ENCODE measurements at regions not wholly inside any gene's neighbourhood (a gene's known extent, or its start where the extent isn't known, plus 50 kb on each side); places are given as distances from the start of the nearest gene placed in this dataset.

- TF ChIP-seq, protein P1, sequence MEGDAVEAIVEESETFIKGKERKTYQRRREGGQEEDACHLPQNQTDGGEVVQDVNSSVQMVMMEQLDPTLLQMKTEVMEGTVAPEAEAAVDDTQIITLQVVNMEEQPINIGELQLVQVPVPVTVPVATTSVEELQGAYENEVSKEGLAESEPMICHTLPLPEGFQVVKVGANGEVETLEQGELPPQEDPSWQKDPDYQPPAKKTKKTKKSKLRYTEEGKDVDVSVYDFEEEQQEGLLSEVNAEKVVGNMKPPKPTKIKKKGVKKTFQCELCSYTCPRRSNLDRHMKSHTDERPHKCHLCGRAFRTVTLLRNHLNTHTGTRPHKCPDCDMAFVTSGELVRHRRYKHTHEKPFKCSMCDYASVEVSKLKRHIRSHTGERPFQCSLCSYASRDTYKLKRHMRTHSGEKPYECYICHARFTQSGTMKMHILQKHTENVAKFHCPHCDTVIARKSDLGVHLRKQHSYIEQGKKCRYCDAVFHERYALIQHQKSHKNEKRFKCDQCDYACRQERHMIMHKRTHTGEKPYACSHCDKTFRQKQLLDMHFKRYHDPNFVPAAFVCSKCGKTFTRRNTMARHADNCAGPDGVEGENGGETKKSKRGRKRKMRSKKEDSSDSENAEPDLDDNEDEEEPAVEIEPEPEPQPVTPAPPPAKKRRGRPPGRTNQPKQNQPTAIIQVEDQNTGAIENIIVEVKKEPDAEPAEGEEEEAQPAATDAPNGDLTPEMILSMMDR (IDR thresholded peaks at IDR 0.05; ENCODE audit: low read depth, low read length): no peak
- Histone ChIP-seq H3K4me3 (ENCODE audit: low read depth, low read length) (no peak overlapping the region), H3K36me3 (no peaks in the 10 kb centered on the region), H3K27ac (no peak overlapping the region), H3K9me3 (ENCODE audit: severe bottlenecking) (peaks cover 2% of the 10 kb centered on the region), H3K27me3 (ENCODE audit: insufficient read depth, low read depth, severe bottlenecking) (peaks cover 19% of the 10 kb centered on the region)
- no peak for DNase-seq
These were observed 205.5 kb upstream of the MYT1L start for GRCh38 chr2:2536416-2537056.

DNA sequence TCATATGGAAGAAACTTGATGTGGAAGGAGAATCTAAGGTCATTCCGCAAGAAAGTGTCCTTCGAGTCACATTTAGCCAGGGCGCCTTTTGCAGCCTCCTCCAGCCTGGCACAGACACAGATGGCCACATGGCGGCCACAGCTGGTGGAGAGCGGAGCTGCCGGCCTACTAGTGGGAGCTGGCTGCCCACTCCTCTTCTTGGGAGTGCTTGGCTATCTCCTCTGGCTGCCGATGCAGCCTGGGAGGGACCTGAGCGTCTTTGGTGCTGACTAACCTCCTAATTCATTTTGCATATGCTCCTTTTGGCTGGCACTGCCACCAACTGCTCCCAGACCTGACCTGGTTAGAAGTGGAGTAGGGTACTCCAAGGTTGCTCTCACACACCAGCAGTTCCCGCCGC, 199.3 kb upstream of the MYT1L start:
- no peaks in the 10 kb centered on the region for H3K9me3 ChIP-seq (ENCODE audit: severe bottlenecking)
- no peak overlapping the region for H3K27ac ChIP-seq
- no peak for DNase-seq
- no peak overlapping the region for H3K4me3 ChIP-seq (ENCODE audit: low read depth, low read length)
- H3K36me3 ChIP-seq: no peaks in the 10 kb centered on the region
- TF ChIP-seq, protein P1 (IDR thresholded peaks at IDR 0.05; ENCODE audit: low read depth, low read length): peak; percentile 35; the same call in 1 of the 2 replicates
- H3K27me3 ChIP-seq (ENCODE audit: insufficient read depth, low read depth, severe bottlenecking): peaks cover 14% of the 10 kb centered on the region

- no peaks in the 10 kb centered on the region for H3K9me3 ChIP-seq (ENCODE audit: severe bottlenecking)
- no peak for DNase-seq
- TF ChIP-seq, protein P1 (IDR thresholded peaks at IDR 0.05; ENCODE audit: low read depth, low read length): no peak
- no peaks in the 10 kb centered on the region for H3K36me3 ChIP-seq
- peaks cover 14% of the 10 kb centered on the region for H3K27me3 ChIP-seq (ENCODE audit: insufficient read depth, low read depth, severe bottlenecking)
- H3K27ac ChIP-seq: no peak overlapping the region
- H3K4me3 ChIP-seq (ENCODE audit: low read depth, low read length): no peak overlapping the region
These were observed 197.8 kb upstream of the MYT1L start for GRCh38 chr2:2528846-2529245.

- Histone ChIP-seq H3K4me3 (ENCODE audit: low read depth, low read length) (no peak overlapping the region), H3K27ac (no peak overlapping the region), H3K36me3 (no peaks in the 10 kb centered on the region), H3K9me3 (ENCODE audit: severe bottlenecking) (no peaks in the 10 kb centered on the region), H3K27me3 (ENCODE audit: insufficient read depth, low read depth, severe bottlenecking) (peaks cover 14% of the 10 kb centered on the region)
- no peak for DNase-seq
- TF ChIP-seq, protein P1 (IDR thresholded peaks at IDR 0.05; ENCODE audit: low read depth, low read length): no peak
These were observed 196.1 kb upstream of the MYT1L start for GRCh38 chr2:2527148-2527547.

GRCh38 chr2:2524348-2524941, 193.4 kb upstream of the MYT1L start:
- TF ChIP-seq, protein P1 (IDR thresholded peaks at IDR 0.05; ENCODE audit: low read depth, low read length): no peak
- no peaks in the 10 kb centered on the region for H3K36me3 ChIP-seq
- DNase-seq: peak; percentile 25
- peaks cover 14% of the 10 kb centered on the region for H3K27me3 ChIP-seq (ENCODE audit: insufficient read depth, low read depth, severe bottlenecking)
- H3K27ac ChIP-seq: no peak overlapping the region
- H3K4me3 ChIP-seq (ENCODE audit: low read depth, low read length): no peak overlapping the region
- no peaks in the 10 kb centered on the region for H3K9me3 ChIP-seq (ENCODE audit: severe bottlenecking)

Measured in WERI-Rb-1 (cell line).